ENCODE measurements at regions not wholly inside any gene's neighbourhood (a gene's known extent, or its start where the extent isn't known, plus 50 kb on each side); places are given as distances from the start of the nearest gene placed in this dataset.

- Histone ChIP-seq H3K36me3 (ENCODE audit: insufficient read depth, low read length) (no peaks in the 10 kb centered on the region), H3K27ac (ENCODE audit: low read length) (no peak overlapping the region), H3K27me3 (ENCODE audit: insufficient read depth, low read depth, low read length) (no peaks in the 10 kb centered on the region), H3F3A (ENCODE audit: insufficient read depth, low read length, poor library complexity, severe bottlenecking) (no peaks in the 10 kb centered on the region), H3K9me3 (ENCODE audit: low read length) (no peaks in the 10 kb centered on the region), H3K9ac (ENCODE audit: low read length) (no peak overlapping the region), H2AFZ (ENCODE audit: low read depth, low read length) (no peak overlapping the region), H4K20me1 (ENCODE audit: insufficient read depth) (no peaks in the 10 kb centered on the region), H3K4me3 (ENCODE audit: low read length) (no peak overlapping the region), H3K79me2 (replicated peaks; ENCODE audit: insufficient read depth, low read length) (no peaks in the 10 kb centered on the region), H3K4me2 (ENCODE audit: low read length) (no peak overlapping the region), H3K9me2 (ENCODE audit: insufficient read depth, low read length) (no peaks in the 10 kb centered on the region)
- no peak for TF ChIP-seq RAD21 (conservative IDR thresholded peaks at IDR 0.05)
- no peak for TF ChIP-seq EP300 (conservative IDR thresholded peaks at IDR 0.05; ENCODE audit: poor library complexity, severe bottlenecking)
- TF ChIP-seq EZH2 (IDR thresholded peaks at IDR 0.05; ENCODE audit: borderline replicate concordance, insufficient read depth, low read length, poor library complexity, severe bottlenecking), result no peak
- TF ChIP-seq MXI1 (conservative IDR thresholded peaks at IDR 0.05; ENCODE audit: poor library complexity, severe bottlenecking), result no peak
- TF ChIP-seq CTCF (IDR thresholded peaks at IDR 0.05; ENCODE audit: poor library complexity, severe bottlenecking), result no peak
- TF ChIP-seq SMC3 (conservative IDR thresholded peaks at IDR 0.05; ENCODE audit: poor library complexity), result no peak
- no peak for TF ChIP-seq POLR2AphosphoS5 (IDR thresholded peaks at IDR 0.05)
- TF ChIP-seq TAF1 (IDR thresholded peaks at IDR 0.05; ENCODE audit: low read depth), result no peak
- no peak for TF ChIP-seq REST (IDR thresholded peaks at IDR 0.05; ENCODE audit: borderline replicate concordance)
Measured at GRCh38 chr16:64202571-64202970, 919.3 kb downstream of the CDH11 start.

- no peaks in the 10 kb centered on the region for H3F3A ChIP-seq (ENCODE audit: insufficient read depth, low read length, poor library complexity, severe bottlenecking)
- H3K9ac ChIP-seq (ENCODE audit: low read length), result no peak overlapping the region
- H3K9me2 ChIP-seq (ENCODE audit: insufficient read depth, low read length), result no peaks in the 10 kb centered on the region
- H3K4me3 ChIP-seq (ENCODE audit: low read length), result no peak overlapping the region
- H3K27me3 ChIP-seq (ENCODE audit: insufficient read depth, low read depth, low read length), result no peaks in the 10 kb centered on the region
- H2AFZ ChIP-seq (ENCODE audit: low read depth, low read length), result no peak overlapping the region
- H3K4me2 ChIP-seq (ENCODE audit: low read length), result no peak overlapping the region
- H3K27ac ChIP-seq (ENCODE audit: low read length), result no peak overlapping the region
- TF ChIP-seq REST (IDR thresholded peaks at IDR 0.05; ENCODE audit: borderline replicate concordance) (no peak), POLR2AphosphoS5 (IDR thresholded peaks at IDR 0.05) (no peak), CTCF (IDR thresholded peaks at IDR 0.05; ENCODE audit: poor library complexity, severe bottlenecking) (no peak), EP300 (conservative IDR thresholded peaks at IDR 0.05; ENCODE audit: poor library complexity, severe bottlenecking) (no peak), RAD21 (conservative IDR thresholded peaks at IDR 0.05) (no peak)
- no peaks in the 10 kb centered on the region for H4K20me1 ChIP-seq (ENCODE audit: insufficient read depth)
- H3K79me2 ChIP-seq (replicated peaks; ENCODE audit: insufficient read depth, low read length), result no peaks in the 10 kb centered on the region
- no peaks in the 10 kb centered on the region for H3K36me3 ChIP-seq (ENCODE audit: insufficient read depth, low read length)
- H3K9me3 ChIP-seq (ENCODE audit: low read length), result no peaks in the 10 kb centered on the region
Measured at GRCh38 chr16:64196444-64196843, 925.4 kb downstream of the CDH11 start.
